ENCODE measurements at regions not wholly inside any gene's neighbourhood (a gene's known extent, or its start where the extent isn't known, plus 50 kb on each side); places are given as distances from the start of the nearest gene placed in this dataset.

- H3K27me3 ChIP-seq (ENCODE audit: control insufficient read depth in 3 of 3, insufficient read depth in 3 of 3, low read length in 2 of 3) = no peaks in the 10 kb centered on the region
- WGBS, 2 donors = 68 to 82% methylated on average over 3 of the region's 3 CpGs
- no peak for ATAC-seq (ENCODE audit: insufficient read depth, low FRiP score)
These were observed 414.8 kb downstream of the HRH4 start for GRCh38 chr18:24875286-24875685.

GRCh38 chr18:24875777-24876176 lies 415.3 kb downstream of the HRH4 start:
- Histone ChIP-seq H3K9me3 (ENCODE audit: control insufficient read depth in 4 of 4, insufficient read depth in 3 of 4, low read length in 3 of 4) (no peaks in the 10 kb centered on the region), H3K9ac (ENCODE audit: insufficient read depth in 1 of 2, low read length in 2 of 2) (no peak overlapping the region), H3K27me3 (ENCODE audit: control insufficient read depth in 3 of 3, insufficient read depth in 3 of 3, low read length in 2 of 3) (no peaks in the 10 kb centered on the region), H3K27ac (ENCODE audit: low read depth in 1 of 2, low read length in 1 of 2) (no peak overlapping the region), H3K4me3 (no peak overlapping the region), H3K36me3 (ENCODE audit: control insufficient read depth in 4 of 4, insufficient read depth in 4 of 4, low read length in 4 of 4) (no peaks in the 10 kb centered on the region), H3K4me1 (ENCODE audit: control insufficient read depth in 5 of 5, insufficient read depth in 5 of 5, low read length in 5 of 5) (peaks cover 0 to 6% (median 0%) of the 10 kb centered on the region in 5 donors)
- 46 to 50% methylated on average over 1 of the region's 1 CpG for WGBS, 2 donors
- no peak for TF ChIP-seq CTCF (IDR thresholded peaks at IDR 0.05; ENCODE audit: control extremely low read depth, extremely low read depth)
- DNase-seq = no peak
- no peak for ATAC-seq (ENCODE audit: insufficient read depth, low FRiP score)

More at GRCh38 chr18:24875286-24875685, 414.8 kb downstream of the HRH4 start:
- H3K9ac ChIP-seq (ENCODE audit: insufficient read depth in 1 of 2, low read length in 2 of 2) = no peak overlapping the region
- no peak overlapping the region for H3K27ac ChIP-seq (ENCODE audit: low read depth in 1 of 2, low read length in 1 of 2)
- peaks cover 0 to 9% (median 0%) of the 10 kb centered on the region in 5 donors for H3K4me1 ChIP-seq (ENCODE audit: control insufficient read depth in 5 of 5, insufficient read depth in 5 of 5, low read length in 5 of 5)
- no peaks in the 10 kb centered on the region for H3K36me3 ChIP-seq (ENCODE audit: control insufficient read depth in 4 of 4, insufficient read depth in 4 of 4, low read length in 4 of 4)
- TF ChIP-seq CTCF (IDR thresholded peaks at IDR 0.05; ENCODE audit: control extremely low read depth, extremely low read depth) = no peak
- no peaks in the 10 kb centered on the region for H3K9me3 ChIP-seq (ENCODE audit: control insufficient read depth in 4 of 4, insufficient read depth in 3 of 4, low read length in 3 of 4)
- no peak for DNase-seq
- H3K4me3 ChIP-seq = no peak overlapping the region

GRCh38 chr18:24876266-24876665 lies 415.8 kb downstream of the HRH4 start:
- H3K9ac ChIP-seq (ENCODE audit: insufficient read depth in 1 of 2, low read length in 2 of 2) = no peak overlapping the region
- no peak for ATAC-seq (ENCODE audit: insufficient read depth, low FRiP score)
- H3K4me3 ChIP-seq = no peak overlapping the region
- no peaks in the 10 kb centered on the region for H3K36me3 ChIP-seq (ENCODE audit: control insufficient read depth in 4 of 4, insufficient read depth in 4 of 4, low read length in 4 of 4)
- WGBS, 2 donors = 94 to 95% methylated on average over 5 of the region's 5 CpGs
- TF ChIP-seq CTCF (IDR thresholded peaks at IDR 0.05; ENCODE audit: control extremely low read depth, extremely low read depth) = no peak
- no peak for DNase-seq
- H3K27ac ChIP-seq (ENCODE audit: low read depth in 1 of 2, low read length in 1 of 2) = no peak overlapping the region
- H3K9me3 ChIP-seq (ENCODE audit: control insufficient read depth in 4 of 4, insufficient read depth in 3 of 4, low read length in 3 of 4) = no peaks in the 10 kb centered on the region
- peaks cover 0 to 6% (median 0%) of the 10 kb centered on the region in 5 donors for H3K4me1 ChIP-seq (ENCODE audit: control insufficient read depth in 5 of 5, insufficient read depth in 5 of 5, low read length in 5 of 5)
- no peaks in the 10 kb centered on the region for H3K27me3 ChIP-seq (ENCODE audit: control insufficient read depth in 3 of 3, insufficient read depth in 3 of 3, low read length in 2 of 3)

GRCh38 chr18:24877066-24877465 lies 416.6 kb downstream of the HRH4 start:
- H3K36me3 ChIP-seq (ENCODE audit: control insufficient read depth in 4 of 4, insufficient read depth in 4 of 4, low read length in 4 of 4) = no peaks in the 10 kb centered on the region
- ATAC-seq (ENCODE audit: insufficient read depth, low FRiP score) (no peak), DNase-seq (no peak)
- H3K4me3 ChIP-seq = no peak overlapping the region
- TF ChIP-seq CTCF (IDR thresholded peaks at IDR 0.05; ENCODE audit: control extremely low read depth, extremely low read depth) = no peak
- H3K27ac ChIP-seq (ENCODE audit: low read depth in 1 of 2, low read length in 1 of 2) = no peak overlapping the region
- WGBS, 2 donors = 87 to 93% methylated on average over 5 of the region's 5 CpGs
- H3K9me3 ChIP-seq (ENCODE audit: control insufficient read depth in 4 of 4, insufficient read depth in 3 of 4, low read length in 3 of 4) = no peaks in the 10 kb centered on the region
- H3K9ac ChIP-seq (ENCODE audit: insufficient read depth in 1 of 2, low read length in 2 of 2) = no peak overlapping the region
- peaks cover 0 to 6% (median 0%) of the 10 kb centered on the region in 5 donors for H3K4me1 ChIP-seq (ENCODE audit: control insufficient read depth in 5 of 5, insufficient read depth in 5 of 5, low read length in 5 of 5)
- no peaks in the 10 kb centered on the region for H3K27me3 ChIP-seq (ENCODE audit: control insufficient read depth in 3 of 3, insufficient read depth in 3 of 3, low read length in 2 of 3)
